ENCODE measurements at regions not wholly inside any gene's neighbourhood (a gene's known extent, or its start where the extent isn't known, plus 50 kb on each side); places are given as distances from the start of the nearest gene placed in this dataset.

DNA sequence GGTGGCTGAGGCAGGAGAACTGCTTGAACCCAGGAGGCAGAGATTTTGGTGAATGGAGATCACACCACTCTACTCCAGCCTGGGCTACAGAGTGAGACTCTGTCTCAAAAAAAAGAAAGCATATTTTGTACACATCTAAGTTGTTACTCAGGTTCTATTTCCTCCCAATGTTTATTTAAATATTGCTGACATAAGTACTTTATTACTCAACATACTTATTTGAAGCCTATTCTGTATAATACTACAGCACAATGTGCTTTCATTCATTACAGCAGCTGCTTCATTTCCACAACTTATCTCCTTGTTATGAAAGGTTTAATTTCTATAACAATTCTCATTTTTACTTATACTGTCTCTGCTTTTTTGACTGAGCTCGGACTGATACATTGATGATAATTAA is 495.7 kb downstream of the SLITRK1 start:
- dilution Hi-C loops (cut with HindIII; ENCODE audit: low sequenced_read_pairs, unreplicated experiment) (no loop called here), in situ Hi-C loops (cut with MboI; ENCODE audit: low sequenced_read_pairs) (no loop called here), intact Hi-C loops (cut with micrococcal nuclease) (no loop called here)
- no peak overlapping the region for H3K4me2 ChIP-seq (ENCODE audit: low read depth, low read length)
- no peak overlapping the region for H2BK20ac ChIP-seq (ENCODE audit: low read depth, low read length)
- no peak overlapping the region for H3K9ac ChIP-seq (ENCODE audit: low read depth, low read length)
- H2BK5ac ChIP-seq (ENCODE audit: low read depth, low read length, poor library complexity, severe bottlenecking), result no peak overlapping the region
- H2AFZ ChIP-seq (replicated peaks; ENCODE audit: low read length, poor library complexity), result no peak overlapping the region
- H3K23ac ChIP-seq (ENCODE audit: low read depth, low read length), result no peak overlapping the region
- H3K9me3 ChIP-seq (ENCODE audit: control insufficient read depth, insufficient read depth, low read length), result no peaks in the 10 kb centered on the region
- H3K18ac ChIP-seq (ENCODE audit: low read depth, low read length), result no peak overlapping the region
- ATAC-seq (ENCODE audit: low read depth), result peak; percentile 44; the same call in 1 of the 2 replicates
- no peak overlapping the region for H2AK9ac ChIP-seq (replicated peaks; ENCODE audit: low read depth, low read length, poor library complexity)
- TF ChIP-seq MAFK (IDR thresholded peaks at IDR 0.05; ENCODE audit: low read depth, low read length) (peak; percentile 97), POLR2A (IDR thresholded peaks at IDR 0.05; ENCODE audit: low read depth, low read length) (no peak)
- CTCF ChIA-PET, result no interaction called here
- H3K4ac ChIP-seq (ENCODE audit: low read depth, low read length), result no peak overlapping the region
- no peak overlapping the region for H4K5ac ChIP-seq (ENCODE audit: low read depth, low read length)
- no peak overlapping the region for H3K27ac ChIP-seq (ENCODE audit: insufficient read depth, low read length)
- H4K20me1 ChIP-seq (ENCODE audit: insufficient read depth, low read length), result no peaks in the 10 kb centered on the region
- H3K79me1 ChIP-seq (ENCODE audit: low read depth in 1 of 2, low read length in 2 of 2), result no peaks in the 10 kb centered on the region
- no peak overlapping the region for H3K14ac ChIP-seq (replicated peaks; ENCODE audit: low read depth, low read length)
- no peak overlapping the region for H4K91ac ChIP-seq (ENCODE audit: insufficient read depth, low read depth, low read length)
- POLR2A ChIA-PET (ENCODE audit: unreplicated experiment), result no interaction called here
- peak; percentile 20 for DNase-seq
- H3K56ac ChIP-seq (ENCODE audit: extremely low read depth, insufficient read depth, low read length), result no peak overlapping the region
- WGBS, 2 experiments (ENCODE audit: extremely low coverage in 2 of 2, insufficient read length in 1 of 2), result no CpG with 5 or more reads among the region's 1 CpG
- H2AK5ac ChIP-seq (ENCODE audit: low read depth, low read length), result no peak overlapping the region
- H3K36me3 ChIP-seq (ENCODE audit: control insufficient read depth, insufficient read depth, low read length), result no peaks in the 10 kb centered on the region
- no peak overlapping the region for H4K8ac ChIP-seq (ENCODE audit: low read depth in 2 of 2, low read length in 2 of 2)
- no peaks in the 10 kb centered on the region for H3K4me1 ChIP-seq (ENCODE audit: control insufficient read depth, insufficient read depth, low read length)
- no peak overlapping the region for H3K4me3 ChIP-seq (ENCODE audit: insufficient read depth, low read depth, low read length)
- H3K9me1 ChIP-seq (ENCODE audit: insufficient read depth, low read length), result no peaks in the 10 kb centered on the region
- H3K27me3 ChIP-seq (ENCODE audit: control insufficient read depth, insufficient read depth, low read length), result no peaks in the 10 kb centered on the region
- H2BK15ac ChIP-seq (ENCODE audit: low read depth, low read length), result no peak overlapping the region
- H2BK120ac ChIP-seq (ENCODE audit: low read depth, low read length), result no peak overlapping the region
- BruUV-seq (replicated peaks), result no TSS peak

Data from IMR-90 (cell line).